SU-DHL-6 (cell line): ENCODE measurements at regions not wholly inside any gene's neighbourhood (a gene's known extent, or its start where the extent isn't known, plus 50 kb on each side); places are given as distances from the start of the nearest gene placed in this dataset.

Source experiments
- H2AFZ ChIP-seq: fragments of 200-600 bp; sonication (generic); 2 replicates; pipeline ENCODE4 v1.6.1; 2014; ENCODE audit warnings: low read depth, mild to moderate bottlenecking, moderate library complexity, mixed read lengths, antibody characterized with exemption, low read length; ENCODE audit not compliant: severe bottlenecking
- H3F3A ChIP-seq: fragments of 200-600 bp; shearing (Covaris generic); 2 replicates; pipeline ENCODE4 v1.6.0; 2016; ENCODE audit warnings: antibody characterized with exemption, mild to moderate bottlenecking; ENCODE audit not compliant: insufficient read depth
- H3K27ac ChIP-seq: fragments of 200-600 bp; sonication (generic); 2 replicates; pipeline ENCODE4 v1.5.1; 2016; ENCODE audit warnings: low read depth, mild to moderate bottlenecking, low read length, moderate library complexity, mixed read lengths
- H3K27me3 ChIP-seq: fragments of 200-600 bp; sonication (generic), shearing (Covaris generic); 2 replicates; pipeline ENCODE4 v1.6.0; 2014; ENCODE audit warnings: mild to moderate bottlenecking, low read length
- H3K36me3 ChIP-seq: fragments of 200-600 bp; sonication (generic); 2 replicates; pipeline ENCODE4 v1.6.1; 2014; ENCODE audit warnings: mild to moderate bottlenecking, low read length, mixed read lengths
- H3K4me2 ChIP-seq: fragments of 300-600, 200-600 bp; shearing (Covaris generic), sonication (generic); 2 replicates; pipeline ENCODE4 v1.6.0; 2014; ENCODE audit warnings: low read length, low read depth, mild to moderate bottlenecking; ENCODE audit not compliant: poor library complexity, severe bottlenecking
- H3K4me3 ChIP-seq: fragments of 200-600 bp; sonication (generic); 2 replicates; pipeline ENCODE4 v1.5.1; 2014; ENCODE audit warnings: antibody characterized with exemption, low read length, mild to moderate bottlenecking, mixed read lengths; ENCODE audit not compliant: insufficient read depth, poor library complexity, severe bottlenecking
- H3K79me2 ChIP-seq: fragments of 200-600 bp; sonication (generic); 2 replicates; pipeline ENCODE4 v1.6.1; 2014; ENCODE audit warnings: mild to moderate bottlenecking, low read length, moderate library complexity; ENCODE audit not compliant: insufficient read depth
- H3K9ac ChIP-seq: fragments of 200-600 bp; sonication (generic); 2 replicates; pipeline ENCODE4 v1.7.0; 2014; ENCODE audit warnings: mild to moderate bottlenecking, low read length
- H3K9me2 ChIP-seq: fragments of 200-600 bp; sonication (generic); replicated peaks from 2 replicates; pipeline ENCODE4 v1.6.1; 2014; ENCODE audit warnings: low read length; ENCODE audit not compliant: insufficient read depth
- H3K9me3 ChIP-seq: fragments of 200-600 bp; sonication (generic); 2 replicates; pipeline ENCODE4 v1.6.1; 2014; ENCODE audit warnings: low read length, mixed read lengths; ENCODE audit not compliant: insufficient read depth
- H4K20me1 ChIP-seq: fragments of 200-600 bp; sonication (generic); 2 replicates; pipeline ENCODE4 v1.6.1; 2014; ENCODE audit warnings: low read depth, mild to moderate bottlenecking, antibody characterized with exemption, low read length, moderate library complexity, mixed read lengths
- CTCF ChIP-seq: fragments of 200-600 bp; sonication (generic); IDR thresholded peaks from one replicate; pipeline ENCODE4 v1.5.1; 2017; ENCODE audit warnings: antibody characterized with exemption, mild to moderate bottlenecking, low read length, moderate library complexity; ENCODE audit not compliant: insufficient read depth, poor library complexity, severe bottlenecking
- EZH2phosphoT487 ChIP-seq: fragments of 200-600 bp; sonication (generic), shearing (Covaris generic); conservative IDR thresholded peaks from 2 replicates; pipeline ENCODE4 v1.6.1; 2018; ENCODE audit warnings: mild to moderate bottlenecking, antibody characterized with exemption, low read length, moderate library complexity, mixed read lengths

GRCh38 chr1:58898739-58899586 lies 115.1 kb upstream of the JUN start:
- no peaks in the 10 kb centered on the region for H3K36me3 ChIP-seq
- H3K27me3 ChIP-seq: no peaks in the 10 kb centered on the region
- no peak overlapping the region for H3K4me3 ChIP-seq
- H3K9me2 ChIP-seq: no peaks in the 10 kb centered on the region
- no peak overlapping the region for H2AFZ ChIP-seq
- no peaks in the 10 kb centered on the region for H3K9me3 ChIP-seq
- H3F3A ChIP-seq: no peaks in the 10 kb centered on the region
- H3K9ac ChIP-seq: no peak overlapping the region
- H3K4me2 ChIP-seq: no peak overlapping the region
- H3K27ac ChIP-seq: no peak overlapping the region
- TF ChIP-seq CTCF (no peak), EZH2phosphoT487 (no peak)
- no peaks in the 10 kb centered on the region for H3K79me2 ChIP-seq
- no peaks in the 10 kb centered on the region for H4K20me1 ChIP-seq

GRCh38 chr1:58899587-58900271 lies 115.9 kb upstream of the JUN start:
- no peak overlapping the region for H2AFZ ChIP-seq
- no peaks in the 10 kb centered on the region for H3K36me3 ChIP-seq
- no peaks in the 10 kb centered on the region for H3F3A ChIP-seq
- no peaks in the 10 kb centered on the region for H3K9me2 ChIP-seq
- no peak overlapping the region for H3K4me2 ChIP-seq
- H3K79me2 ChIP-seq: no peaks in the 10 kb centered on the region
- H3K9me3 ChIP-seq: no peaks in the 10 kb centered on the region
- H4K20me1 ChIP-seq: no peaks in the 10 kb centered on the region
- TF ChIP-seq CTCF (no peak), EZH2phosphoT487 (no peak)
- H3K9ac ChIP-seq: no peak overlapping the region
- H3K27me3 ChIP-seq: no peaks in the 10 kb centered on the region
- no peak overlapping the region for H3K4me3 ChIP-seq
- no peak overlapping the region for H3K27ac ChIP-seq

GRCh38 chr1:58900396-58900795 lies 116.5 kb upstream of the JUN start:
- H4K20me1 ChIP-seq: no peaks in the 10 kb centered on the region
- TF ChIP-seq EZH2phosphoT487 (no peak), CTCF (no peak)
- H3K9me3 ChIP-seq: no peaks in the 10 kb centered on the region
- H3K4me2 ChIP-seq: no peak overlapping the region
- H3F3A ChIP-seq: no peaks in the 10 kb centered on the region
- no peaks in the 10 kb centered on the region for H3K27me3 ChIP-seq
- no peaks in the 10 kb centered on the region for H3K36me3 ChIP-seq
- H3K79me2 ChIP-seq: no peaks in the 10 kb centered on the region
- no peak overlapping the region for H2AFZ ChIP-seq
- no peaks in the 10 kb centered on the region for H3K9me2 ChIP-seq
- H3K9ac ChIP-seq: no peak overlapping the region
- H3K27ac ChIP-seq: no peak overlapping the region
- H3K4me3 ChIP-seq: no peak overlapping the region
